CD1c-positive myeloid dendritic cell (primary cell): ENCODE measurements at regions not wholly inside any gene's neighbourhood (a gene's known extent, or its start where the extent isn't known, plus 50 kb on each side); places are given as distances from the start of the nearest gene placed in this dataset.
A peak's percentile ranks its signal among the peaks of the same experiment; 100 is the strongest.

Experiments
- DNase-seq: peaks from one replicate; pipeline ENCODE4 v3.0.0-alpha.2; 2016; ENCODE audit errors: extremely low spot score

- no peak for DNase-seq
Measured at GRCh38 chr1:230000493-230001184, 66.4 kb upstream of the GALNT2 start.

GRCh38 chr1:230002164-230002803 is 64.8 kb upstream of the GALNT2 start:
- DNase-seq: peak; percentile 13

- no peak for DNase-seq
Measured at GRCh38 chr1:230003409-230003808, 63.6 kb upstream of the GALNT2 start.

GRCh38 chr1:230005040-230005439 is 62.0 kb upstream of the GALNT2 start:
- no peak for DNase-seq

GRCh38 chr1:230008721-230009120 is 58.3 kb upstream of the GALNT2 start:
- no peak for DNase-seq

- DNase-seq: no peak
Measured at GRCh38 chr1:230009611-230010313, 57.3 kb upstream of the GALNT2 start.

- DNase-seq: peak; percentile 36
Measured at GRCh38 chr1:230010603-230011332, 56.3 kb upstream of the GALNT2 start.

- no peak for DNase-seq
Measured at GRCh38 chr1:230011333-230012092, 55.5 kb upstream of the GALNT2 start.

GRCh38 chr1:230012093-230012393 is 55.0 kb upstream of the GALNT2 start:
- DNase-seq: no peak

- no peak for DNase-seq
Measured at GRCh38 chr1:230012741-230013140, 54.3 kb upstream of the GALNT2 start.

GRCh38 chr1:230016159-230016558 is 50.9 kb upstream of the GALNT2 start:
- DNase-seq: no peak
